HG03280 (cell line): ENCODE measurements at regions not wholly inside any gene's neighbourhood (a gene's known extent, or its start where the extent isn't known, plus 50 kb on each side); places are given as distances from the start of the nearest gene placed in this dataset.
"Not testable (repeated sequence)": the region's sequence is repeated elsewhere in the genome, so short reads cannot be mapped to it uniquely, and the experiment has no call there.

Source experiments
- ATAC-seq: cut with Tn5 transposase; IDR thresholded peaks from one replicate; pipeline ENCODE4 v1.9.1; 2021; ENCODE audit warnings: mild to moderate bottlenecking, moderate library complexity; ENCODE audit not compliant: unreplicated experiment

DNA sequence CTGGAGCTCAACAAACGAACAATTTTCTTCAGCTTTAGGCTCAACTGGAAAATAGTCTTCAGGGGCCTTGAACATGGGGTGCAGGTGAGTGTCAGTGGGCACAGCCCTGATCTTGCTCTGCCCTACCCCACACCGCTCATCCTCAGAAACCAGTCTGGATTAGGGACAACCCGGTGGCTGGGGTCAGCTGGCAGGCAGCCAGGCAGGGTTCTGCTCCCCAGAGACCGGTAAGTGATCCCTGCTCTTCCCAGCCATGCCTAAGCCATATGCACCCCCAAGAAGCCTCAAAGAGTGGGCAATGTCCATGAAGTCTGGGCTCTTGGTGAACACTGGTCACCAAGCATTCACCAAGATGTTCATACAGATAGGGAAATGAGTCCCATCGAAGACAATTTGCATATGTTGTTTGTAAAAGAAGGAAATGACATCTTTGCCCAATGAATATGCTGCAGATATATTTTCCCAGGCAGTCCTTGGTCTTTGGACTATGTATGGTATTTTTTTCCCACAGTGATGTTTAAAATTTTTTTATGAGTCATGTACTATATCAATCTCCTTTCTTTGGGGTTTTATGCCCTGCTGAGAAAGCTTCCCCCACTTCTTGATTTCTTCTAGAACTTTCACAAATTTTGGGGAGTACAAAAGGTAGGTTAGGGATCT, 63.9 kb upstream of the VASH1 start:
- no peak for ATAC-seq

DNA sequence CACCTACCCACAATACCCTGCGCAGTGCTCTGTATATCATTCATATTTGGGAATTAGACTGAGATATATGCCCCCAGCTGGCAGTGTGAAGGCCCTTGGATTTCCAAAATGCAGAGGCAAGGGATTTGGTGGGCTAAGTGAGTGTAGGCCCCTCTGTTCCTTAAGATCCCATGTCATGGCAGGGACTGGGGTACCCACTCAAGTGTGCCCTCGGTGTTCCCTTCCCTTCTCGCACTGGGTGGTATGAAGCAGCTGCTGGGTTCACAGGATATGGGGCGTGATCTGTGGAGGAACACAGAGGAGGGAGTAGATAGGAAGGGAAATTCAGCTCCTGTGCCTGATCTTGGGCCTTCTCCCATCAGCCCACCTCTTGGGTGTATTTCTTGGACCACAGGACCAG, 63.1 kb upstream of the VASH1 start:
- ATAC-seq: no peak

DNA sequence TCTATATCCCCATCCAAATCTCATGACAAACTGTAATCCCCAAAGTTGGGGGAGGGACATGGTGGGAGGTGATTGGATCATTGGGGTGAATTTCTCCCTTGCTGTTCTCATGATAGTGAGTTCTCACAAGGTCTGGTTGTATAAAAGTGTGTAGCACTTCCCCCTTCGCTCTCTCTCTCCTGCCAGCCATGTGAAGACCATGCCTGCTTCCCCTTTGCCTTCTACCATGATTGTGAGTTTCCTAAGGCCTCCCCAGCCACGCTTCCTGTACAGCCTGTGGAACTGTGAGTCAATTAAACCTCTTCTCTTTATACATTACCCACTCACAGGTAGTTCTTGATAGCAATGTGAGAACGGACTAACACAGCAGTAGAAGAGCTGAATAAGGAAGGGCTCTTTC, 62.6 kb upstream of the VASH1 start:
- ATAC-seq: no peak

DNA sequence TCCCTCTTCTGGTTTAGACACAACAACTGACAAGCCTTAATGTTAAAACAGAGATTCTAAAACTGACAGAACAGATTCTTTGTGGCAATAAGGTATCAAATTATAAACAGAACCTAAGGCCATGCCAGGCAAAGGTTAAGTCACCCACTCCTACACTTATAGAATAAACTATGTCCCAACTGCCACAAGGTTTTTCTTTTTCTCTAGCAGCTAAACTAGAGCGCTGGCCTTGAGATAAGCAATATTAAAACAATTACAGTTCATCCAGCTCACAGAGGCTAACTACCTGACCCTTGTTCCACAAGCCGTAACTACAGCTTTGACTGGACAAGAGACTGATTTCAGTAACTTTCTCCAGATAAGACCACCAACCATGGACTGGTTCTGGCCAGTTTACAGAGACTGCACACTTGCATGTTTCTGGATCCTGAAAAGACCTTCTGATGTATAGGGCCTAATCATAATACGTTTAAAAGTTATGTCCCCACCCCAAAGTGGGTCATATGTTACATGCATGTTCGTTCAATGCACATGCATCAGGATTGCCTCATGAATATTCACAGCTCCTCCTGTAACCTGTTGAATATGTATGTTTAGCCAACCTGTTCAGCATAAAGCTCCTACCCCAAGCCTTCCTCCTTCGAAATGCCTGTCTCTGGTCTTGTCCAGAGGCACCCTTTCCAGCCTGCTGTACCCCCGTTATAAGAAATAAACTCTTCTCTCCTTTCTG, 61.9 kb upstream of the VASH1 start:
- ATAC-seq: no peak

DNA sequence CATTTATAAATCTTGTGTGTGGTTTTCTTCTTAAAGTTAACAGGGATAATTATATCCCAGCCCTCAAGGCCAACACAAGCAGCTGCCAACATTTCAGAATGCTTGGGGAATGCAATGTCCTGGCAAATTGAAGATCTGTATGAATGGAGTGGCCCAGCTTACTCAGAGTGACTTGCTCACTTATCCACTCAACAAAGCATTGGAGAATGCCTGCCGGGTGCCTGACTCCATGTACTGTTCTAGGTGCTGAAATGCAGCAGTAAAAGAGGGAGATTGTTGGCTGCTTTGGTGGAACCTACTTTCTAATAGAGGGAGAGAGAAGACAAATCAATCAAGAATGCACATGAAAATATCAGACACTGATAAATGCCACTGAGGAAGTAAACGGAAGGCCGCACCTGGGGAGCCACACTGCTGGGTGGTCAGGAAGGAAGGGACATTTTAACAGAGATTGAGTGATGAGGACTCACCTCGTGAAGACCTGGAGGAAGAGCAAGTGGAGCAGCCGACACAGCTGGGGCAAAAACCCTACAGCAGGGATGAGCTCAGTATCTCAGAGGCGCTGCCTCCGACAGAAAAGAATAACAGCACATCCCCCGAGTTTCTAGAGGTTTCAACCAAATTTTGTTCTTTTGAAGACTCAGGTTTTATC, 61.2 kb upstream of the VASH1 start:
- no peak for ATAC-seq

DNA sequence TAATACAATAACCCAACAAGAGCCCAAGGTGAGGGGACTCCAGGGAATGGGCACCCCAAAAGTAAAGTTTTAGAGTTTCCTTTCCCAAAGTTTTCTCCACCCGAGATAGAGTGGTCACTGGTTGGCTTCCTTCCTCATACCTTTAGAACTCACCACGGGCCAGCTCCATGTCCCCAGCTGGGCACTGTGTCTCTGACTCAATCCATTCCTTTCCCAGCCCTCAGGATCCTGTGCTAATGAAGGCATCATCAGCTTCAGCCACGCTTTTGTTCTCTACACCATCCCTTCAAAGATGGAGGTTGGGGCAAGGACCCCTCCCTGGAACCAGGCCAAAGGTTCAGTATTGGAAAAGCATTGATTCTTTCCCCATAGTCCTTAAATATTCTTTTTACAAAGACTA, 59.8 kb upstream of the VASH1 start:
- no peak for ATAC-seq

DNA sequence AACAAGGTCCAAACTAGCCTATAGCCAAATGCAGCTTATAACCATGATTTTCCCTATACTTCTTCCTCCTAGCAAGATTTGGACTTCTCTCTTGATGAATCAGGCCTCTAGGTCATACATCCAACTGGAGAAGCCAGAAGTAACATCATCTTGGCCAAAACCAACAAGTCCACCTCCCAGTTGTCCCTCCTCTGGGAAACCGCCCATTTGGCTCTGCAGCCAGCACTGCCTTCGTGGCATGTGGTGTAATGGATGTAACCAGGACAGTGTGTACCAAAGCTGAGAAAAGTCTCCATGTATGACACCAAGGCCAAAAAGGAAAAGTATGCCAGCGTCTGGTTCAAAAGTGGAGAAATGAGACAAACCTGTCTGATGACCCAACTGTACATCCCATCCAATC, 59.3 kb upstream of the VASH1 start:
- ATAC-seq: no peak

DNA sequence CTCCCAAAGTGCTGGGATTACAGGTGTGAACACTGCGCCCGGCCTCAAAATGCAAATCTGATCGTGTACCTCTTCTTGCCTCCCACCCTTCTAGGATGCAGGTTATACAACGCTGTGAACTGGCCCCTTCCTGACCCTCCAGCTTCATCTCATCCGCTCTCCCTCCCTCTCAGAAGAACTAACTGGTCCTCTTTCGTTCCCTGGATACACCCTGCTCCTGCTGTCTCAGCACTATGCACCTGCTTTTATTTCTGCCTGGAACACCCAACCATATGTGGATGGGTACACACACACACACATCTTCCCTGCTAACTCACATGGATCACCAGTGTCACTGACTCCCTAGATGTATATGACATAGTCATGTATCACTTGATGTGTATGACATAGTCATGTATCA, 56.1 kb upstream of the VASH1 start:
- ATAC-seq: no peak

DNA sequence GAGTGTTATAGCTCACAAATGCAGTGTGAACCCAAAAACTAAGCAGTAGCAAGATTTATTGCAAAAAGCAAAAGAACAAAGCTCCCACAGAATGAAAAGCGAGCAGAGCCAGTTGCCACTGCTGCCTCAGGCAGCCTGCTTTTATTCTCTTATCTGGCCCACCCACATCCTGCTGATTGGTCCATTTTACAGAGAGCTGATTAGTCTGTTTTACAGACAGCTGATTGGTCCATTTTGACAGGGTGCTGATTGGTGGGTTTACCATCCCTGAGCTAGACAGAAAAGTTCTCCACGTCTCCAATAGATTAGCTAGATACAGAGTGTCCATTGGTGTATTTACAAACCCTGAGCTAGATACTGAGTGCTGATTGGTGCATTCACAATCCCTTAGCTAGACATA, 55.1 kb upstream of the VASH1 start:
- not testable (repeated sequence) for ATAC-seq

DNA sequence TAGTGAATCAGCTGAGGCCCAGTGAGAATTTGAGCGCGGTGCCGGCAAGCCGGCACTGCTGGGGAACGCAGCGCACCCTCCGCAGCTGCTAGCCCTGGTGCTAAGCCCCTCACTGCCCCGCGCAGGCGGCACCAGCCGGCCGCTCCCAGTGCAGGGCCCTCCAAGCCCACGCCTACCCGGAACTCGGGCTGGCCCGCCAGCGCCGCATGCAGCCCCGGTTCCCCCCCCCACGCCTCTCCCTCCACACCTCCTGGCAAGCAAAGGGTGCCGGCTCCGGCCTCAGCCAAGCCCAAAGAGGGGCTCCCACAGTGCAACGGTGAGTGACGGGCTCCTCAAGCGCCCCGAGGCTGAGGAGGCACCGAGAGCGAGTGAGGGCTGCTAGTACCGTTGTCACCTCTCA, 54.5 kb upstream of the VASH1 start:
- no peak for ATAC-seq

DNA sequence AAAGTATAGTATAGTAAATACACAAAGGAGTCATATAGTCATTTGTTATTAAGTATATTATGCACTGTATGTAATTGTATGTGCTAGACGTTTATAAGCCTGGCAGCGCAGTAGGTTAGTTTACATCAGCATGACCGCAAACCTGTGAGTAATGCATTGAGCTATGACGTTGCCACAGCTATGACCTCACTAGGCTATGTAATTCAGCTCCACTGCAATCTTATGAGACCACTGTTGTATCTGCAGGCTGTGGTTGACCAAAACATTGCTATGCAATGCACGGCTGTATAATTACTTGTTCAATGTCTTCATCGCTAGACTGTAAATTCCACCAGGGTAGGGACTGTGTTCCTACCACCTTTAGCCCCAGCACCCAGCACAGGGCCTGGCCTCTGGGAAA, 53.2 kb upstream of the VASH1 start:
- no peak for ATAC-seq

DNA sequence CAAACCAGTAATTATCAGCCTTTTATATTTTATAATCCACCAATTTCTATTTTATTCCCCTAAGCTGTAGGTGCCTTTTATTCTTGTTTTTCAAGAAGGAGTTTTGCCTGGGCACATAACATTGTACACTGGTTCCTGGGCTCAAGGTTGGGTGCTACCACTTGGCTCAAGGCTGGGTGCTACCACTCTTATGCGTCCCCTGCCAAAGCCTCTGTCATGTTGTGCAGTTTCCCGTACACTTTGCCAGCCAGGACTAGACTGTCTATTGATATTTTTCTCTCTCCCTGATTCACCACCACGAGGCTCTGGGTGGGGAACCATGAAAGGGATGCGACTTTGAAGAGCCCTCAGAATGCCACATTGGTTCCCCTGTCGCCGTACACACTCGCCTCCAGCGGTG, 52.5 kb upstream of the VASH1 start:
- ATAC-seq: no peak

DNA sequence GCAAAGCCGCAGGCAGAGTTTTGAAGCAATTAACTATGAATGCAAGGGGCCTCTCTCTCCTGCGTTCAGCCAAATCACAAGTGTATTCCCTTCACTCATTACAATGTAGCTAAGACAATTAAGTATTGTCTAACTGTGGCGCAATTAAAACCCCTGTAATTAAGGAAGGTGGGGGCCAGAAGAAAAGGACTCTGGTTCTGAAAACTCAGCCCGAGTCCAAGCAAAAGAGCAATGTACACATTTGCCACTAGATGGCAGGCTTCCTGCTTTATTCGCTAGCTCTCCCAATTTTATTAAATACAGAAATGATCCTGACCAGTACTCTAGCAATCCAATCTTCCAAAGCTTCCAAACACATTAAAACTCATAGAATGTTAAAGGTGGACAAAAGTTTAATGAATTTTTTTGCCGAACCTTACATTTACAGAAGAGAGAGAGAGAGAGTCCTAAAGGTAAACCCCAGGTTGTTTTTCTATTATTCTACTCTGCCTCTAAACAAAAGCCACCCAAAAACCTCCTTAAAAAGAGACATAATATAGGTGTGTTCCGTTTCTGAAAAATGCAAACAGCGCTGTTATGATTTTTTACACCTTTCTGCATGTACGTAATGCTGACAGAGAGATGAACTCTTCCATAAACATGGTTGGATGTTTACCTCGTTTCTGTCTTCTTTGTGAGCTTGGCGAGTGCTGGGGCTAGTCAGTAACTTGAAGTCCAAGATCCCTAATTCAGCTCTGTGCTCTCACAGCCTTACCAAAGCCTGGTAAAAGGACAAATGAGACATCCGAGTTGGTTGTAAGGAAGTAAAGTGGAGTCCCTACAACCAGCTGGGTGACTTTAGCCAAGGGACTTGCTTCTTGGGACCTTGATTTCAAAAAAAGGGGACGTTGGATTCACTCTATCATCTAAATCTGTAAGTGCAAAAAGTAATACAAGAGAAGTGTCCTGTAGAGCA, 50.9 kb upstream of the VASH1 start:
- ATAC-seq: no peak
